Keratinocyte (primary cell): ENCODE measurements at regions not wholly inside any gene's neighbourhood (a gene's known extent, or its start where the extent isn't known, plus 50 kb on each side); places are given as distances from the start of the nearest gene placed in this dataset.

Source experiments
- DNase-seq: peaks from one replicate; pipeline ENCODE4 v3.0.0-alpha.2; 2011; ENCODE audit warnings: low read depth, missing footprints, low spot score
- FAIRE-seq: peaks from 2 replicates; lab custom pipeline; 2011; peaks lifted over from hg19 to GRCh38; lab: Jason Lieb, UNC
- H2AFZ ChIP-seq: 2 replicates; pipeline ENCODE4 v1.6.0; 2012; ENCODE audit warnings: low read length, control low read depth, inconsistent platforms; ENCODE audit not compliant: control insufficient read depth
- H3K27ac ChIP-seq: 2 replicates; pipeline ENCODE4 v1.5.1; 2011; ENCODE audit warnings: low read length; ENCODE audit not compliant: control insufficient read depth, insufficient read depth
- H3K27me3 ChIP-seq: 3 replicates; pipeline ENCODE4 v1.6.0; 2011; ENCODE audit warnings: low read length; ENCODE audit not compliant: control insufficient read depth, insufficient read depth; ENCODE audit errors: extremely low read depth
- H3K36me3 ChIP-seq, 2 experiments: 2 replicates in 1 of 2; 3 replicates in 1 of 2; pipeline ENCODE4 v1.5.1; 2011; ENCODE audit warnings: low read length in 2 of 2, mild to moderate bottlenecking in 1 of 2; ENCODE audit not compliant: control insufficient read depth in 2 of 2, insufficient read depth in 2 of 2; ENCODE audit errors: extremely low read depth in 1 of 2
- H3K4me1 ChIP-seq: 3 replicates; pipeline ENCODE4 v1.5.1; 2011; ENCODE audit warnings: low read length; ENCODE audit not compliant: control insufficient read depth, insufficient read depth; ENCODE audit errors: extremely low read depth
- H3K4me2 ChIP-seq: 3 replicates; pipeline ENCODE4 v1.6.0; 2011; ENCODE audit warnings: low read depth, low read length; ENCODE audit not compliant: control insufficient read depth, insufficient read depth; ENCODE audit errors: extremely low read depth
- H3K4me3 ChIP-seq, 3 experiments: fragments of 200-600 bp in 1 of 3; sonication (generic) in 1 of 3; 2 replicates in 2 of 3; 3 replicates in 1 of 3; pipeline ENCODE4 v1.5.1; 2011 to 2016; ENCODE audit warnings: low read length in 3 of 3, mild to moderate bottlenecking in 3 of 3, control low read depth in 2 of 3, inconsistent platforms in 1 of 3, low read depth in 1 of 3, mixed read lengths in 1 of 3, mixed run types in 1 of 3, moderate library complexity in 1 of 3; ENCODE audit not compliant: control insufficient read depth in 2 of 3, insufficient read depth in 2 of 3; ENCODE audit errors: extremely low read depth in 1 of 3
- H3K79me2 ChIP-seq: 2 replicates; pipeline ENCODE4 v1.6.0; 2012; ENCODE audit warnings: low read length; ENCODE audit not compliant: control insufficient read depth, insufficient read depth
- H3K9ac ChIP-seq: 3 replicates; pipeline ENCODE4 v1.6.0; 2011; ENCODE audit warnings: low read length; ENCODE audit not compliant: control insufficient read depth, insufficient read depth; ENCODE audit errors: extremely low read depth
- H3K9me1 ChIP-seq: 3 replicates; pipeline ENCODE4 v1.6.0; 2011; ENCODE audit warnings: low read length; ENCODE audit not compliant: control insufficient read depth, insufficient read depth; ENCODE audit errors: extremely low read depth
- H3K9me3 ChIP-seq: 2 replicates; pipeline ENCODE4 v1.5.1; 2012; ENCODE audit warnings: low read depth, low read length; ENCODE audit not compliant: control insufficient read depth
- H4K20me1 ChIP-seq: 3 replicates; pipeline ENCODE4 v1.6.0; 2011; ENCODE audit warnings: low read length; ENCODE audit not compliant: control insufficient read depth, insufficient read depth; ENCODE audit errors: extremely low read depth
- EZH2 ChIP-seq: IDR thresholded peaks from one replicate; pipeline ENCODE4 v1.6.1; 2012; ENCODE audit warnings: inconsistent platforms, mild to moderate bottlenecking, low read length, moderate library complexity
- dilution Hi-C: fragments of 300-500 bp; cut with MboI; formaldehyde crosslinking; loops from one replicate; pipeline ENCODE4 v1.7.0; 2020; ENCODE audit warnings: low sequenced_read_pairs; ENCODE audit not compliant: extremely low pct_ligation_motif_present
- TF ChIP-seq, protein P1 (sequence below), 3 experiments: IDR thresholded peaks in 1 of 3; conservative IDR thresholded peaks in 1 of 3; optimal IDR thresholded peaks in 1 of 3; 2 replicates in 2 of 3; 3 replicates in 1 of 3; pipeline versions ENCODE3 to v1.5.1; 2011; ENCODE audit warnings: low read length in 3 of 3, mild to moderate bottlenecking in 3 of 3, moderate library complexity in 2 of 3, control low read depth in 1 of 3, inconsistent platforms in 1 of 3; ENCODE audit not compliant: insufficient read depth in 2 of 3; ENCODE audit errors: extremely low read depth in 1 of 3

DNA sequence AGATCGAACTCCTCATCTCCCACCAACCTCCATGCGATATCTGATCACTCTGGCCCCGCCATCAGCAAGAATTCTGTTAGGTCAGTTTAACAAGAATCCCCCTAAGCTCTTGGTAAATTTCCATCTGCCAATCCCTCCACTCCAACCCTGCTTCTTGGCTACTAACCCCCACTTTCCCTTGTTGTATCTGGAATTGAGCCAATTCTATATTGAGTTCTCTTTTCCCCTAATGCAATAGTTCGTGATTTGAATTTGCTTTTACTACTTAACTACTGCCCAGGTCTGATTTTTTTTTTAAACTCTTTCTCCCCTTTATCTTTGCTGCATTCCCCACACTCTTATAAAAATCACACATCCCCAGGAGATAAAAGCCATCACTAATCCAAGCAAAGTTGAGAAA is 159.3 kb upstream of the STK17B start:
- no peak overlapping the region for H2AFZ ChIP-seq
- no peaks in the 10 kb centered on the region for H3K36me3 ChIP-seq
- dilution Hi-C loops = no loop called here
- no peaks in the 10 kb centered on the region for H3K79me2 ChIP-seq
- H3K4me1 ChIP-seq = no peaks in the 10 kb centered on the region
- H3K27me3 ChIP-seq = no peaks in the 10 kb centered on the region
- no peak for TF ChIP-seq EZH2
- TF ChIP-seq, protein P1, sequence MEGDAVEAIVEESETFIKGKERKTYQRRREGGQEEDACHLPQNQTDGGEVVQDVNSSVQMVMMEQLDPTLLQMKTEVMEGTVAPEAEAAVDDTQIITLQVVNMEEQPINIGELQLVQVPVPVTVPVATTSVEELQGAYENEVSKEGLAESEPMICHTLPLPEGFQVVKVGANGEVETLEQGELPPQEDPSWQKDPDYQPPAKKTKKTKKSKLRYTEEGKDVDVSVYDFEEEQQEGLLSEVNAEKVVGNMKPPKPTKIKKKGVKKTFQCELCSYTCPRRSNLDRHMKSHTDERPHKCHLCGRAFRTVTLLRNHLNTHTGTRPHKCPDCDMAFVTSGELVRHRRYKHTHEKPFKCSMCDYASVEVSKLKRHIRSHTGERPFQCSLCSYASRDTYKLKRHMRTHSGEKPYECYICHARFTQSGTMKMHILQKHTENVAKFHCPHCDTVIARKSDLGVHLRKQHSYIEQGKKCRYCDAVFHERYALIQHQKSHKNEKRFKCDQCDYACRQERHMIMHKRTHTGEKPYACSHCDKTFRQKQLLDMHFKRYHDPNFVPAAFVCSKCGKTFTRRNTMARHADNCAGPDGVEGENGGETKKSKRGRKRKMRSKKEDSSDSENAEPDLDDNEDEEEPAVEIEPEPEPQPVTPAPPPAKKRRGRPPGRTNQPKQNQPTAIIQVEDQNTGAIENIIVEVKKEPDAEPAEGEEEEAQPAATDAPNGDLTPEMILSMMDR (optimal IDR thresholded peaks at IDR 0.05 in 1 of 3, IDR thresholded peaks at IDR 0.05 in 1 of 3, conservative IDR thresholded peaks at IDR 0.05 in 1 of 3; ENCODE audit: extremely low read depth in 1 of 3, insufficient read depth in 2 of 3, low read length in 3 of 3) = no peak
- no peaks in the 10 kb centered on the region for H4K20me1 ChIP-seq
- no peak overlapping the region for H3K9ac ChIP-seq
- DNase-seq = no peak
- no peak overlapping the region for H3K4me3 ChIP-seq
- no peak overlapping the region for H3K4me2 ChIP-seq
- no peak for FAIRE-seq
- no peak overlapping the region for H3K27ac ChIP-seq
- H3K9me3 ChIP-seq = no peaks in the 10 kb centered on the region
- H3K9me1 ChIP-seq = no peaks in the 10 kb centered on the region

- no peak overlapping the region for H3K27ac ChIP-seq
- no peaks in the 10 kb centered on the region for H4K20me1 ChIP-seq
- no peak overlapping the region for H3K9ac ChIP-seq
- H3K4me3 ChIP-seq = no peak overlapping the region
- H2AFZ ChIP-seq = no peak overlapping the region
- no peaks in the 10 kb centered on the region for H3K9me1 ChIP-seq
- TF ChIP-seq, protein P1 (optimal IDR thresholded peaks at IDR 0.05 in 1 of 3, IDR thresholded peaks at IDR 0.05 in 1 of 3, conservative IDR thresholded peaks at IDR 0.05 in 1 of 3; ENCODE audit: extremely low read depth in 1 of 3, insufficient read depth in 2 of 3, low read length in 3 of 3) = no peak
- no peak for TF ChIP-seq EZH2
- DNase-seq (no peak), FAIRE-seq (no peak)
- H3K4me1 ChIP-seq = no peaks in the 10 kb centered on the region
- no peaks in the 10 kb centered on the region for H3K9me3 ChIP-seq
- H3K36me3 ChIP-seq = no peaks in the 10 kb centered on the region
- H3K79me2 ChIP-seq = no peaks in the 10 kb centered on the region
- dilution Hi-C loops = no loop called here
- H3K4me2 ChIP-seq = no peak overlapping the region
- H3K27me3 ChIP-seq = no peaks in the 10 kb centered on the region
Measured at GRCh38 chr2:196331143-196331542, 159.8 kb upstream of the STK17B start.
